GM19395 (cell line): ENCODE measurements at regions not wholly inside any gene's neighbourhood (a gene's known extent, or its start where the extent isn't known, plus 50 kb on each side); places are given as distances from the start of the nearest gene placed in this dataset.

ENCODE experiments used
- ATAC-seq: cut with Tn5 transposase; IDR thresholded peaks from one replicate; pipeline ENCODE4 v1.9.1; 2021; ENCODE audit warnings: mild to moderate bottlenecking, moderate library complexity; ENCODE audit not compliant: unreplicated experiment

- ATAC-seq = no peak
These were observed 655.9 kb upstream of the SOX11 start for GRCh38 chr2:5036256-5036655.

- no peak for ATAC-seq
These were observed 652.8 kb upstream of the SOX11 start for GRCh38 chr2:5039241-5039975.

GRCh38 chr2:5040571-5040970 lies 651.6 kb upstream of the SOX11 start:
- no peak for ATAC-seq

GRCh38 chr2:5041501-5041900 lies 650.7 kb upstream of the SOX11 start:
- ATAC-seq = no peak

DNA sequence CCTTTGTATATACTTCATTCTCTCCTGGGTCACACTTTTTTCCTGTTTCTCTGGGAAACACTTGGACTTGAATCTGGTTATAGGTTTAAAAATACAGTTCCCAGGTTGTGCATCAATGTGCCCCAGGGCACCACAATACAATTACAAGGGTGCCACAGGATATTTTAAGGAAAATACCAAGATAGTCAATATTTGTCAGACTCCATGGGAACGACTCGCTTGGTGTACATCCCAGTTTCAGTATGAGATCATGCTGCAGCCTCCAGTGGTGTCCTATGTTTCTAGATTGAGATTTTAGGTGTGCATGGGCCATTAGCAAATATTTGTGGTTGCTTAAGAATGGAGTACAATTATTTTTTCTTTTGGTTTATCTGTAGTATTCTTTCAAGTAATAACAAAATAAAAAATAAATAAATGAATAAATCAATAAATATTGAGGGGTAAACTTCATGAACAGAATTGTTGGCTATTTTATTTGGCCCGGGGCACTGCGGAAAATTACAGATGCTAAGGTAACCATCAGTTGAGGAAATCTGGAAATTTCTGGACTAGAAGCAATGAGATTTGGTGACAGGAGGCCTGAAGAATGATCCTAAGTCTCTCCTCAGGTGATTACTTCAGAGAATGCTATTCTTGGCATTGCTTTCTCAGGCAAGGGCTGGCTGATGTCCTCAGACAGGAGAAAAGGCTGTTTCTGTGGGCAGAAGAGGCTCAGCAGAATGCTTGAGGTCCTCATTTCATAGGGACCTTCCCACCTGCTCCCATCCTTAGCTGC lies 649.3 kb upstream of the SOX11 start:
- ATAC-seq = no peak

DNA sequence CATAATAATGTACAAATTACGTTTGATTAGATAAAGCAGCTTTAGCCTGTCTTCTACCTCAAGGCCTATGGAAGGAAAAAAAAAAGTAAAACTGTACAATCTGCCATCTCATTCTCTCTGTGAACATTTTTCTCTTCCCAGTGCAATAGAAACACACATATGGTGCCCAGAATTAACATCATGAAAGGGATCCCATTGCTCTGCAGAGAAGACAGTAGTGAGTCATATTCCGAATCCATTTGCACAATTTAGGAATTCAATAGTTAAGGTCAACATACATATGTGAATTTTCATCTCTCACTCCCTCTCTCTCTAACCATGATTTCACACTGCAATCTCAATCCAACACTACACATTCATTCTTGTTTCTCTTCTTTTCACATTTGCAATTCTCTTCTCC lies 640.9 kb upstream of the SOX11 start:
- ATAC-seq = no peak

DNA sequence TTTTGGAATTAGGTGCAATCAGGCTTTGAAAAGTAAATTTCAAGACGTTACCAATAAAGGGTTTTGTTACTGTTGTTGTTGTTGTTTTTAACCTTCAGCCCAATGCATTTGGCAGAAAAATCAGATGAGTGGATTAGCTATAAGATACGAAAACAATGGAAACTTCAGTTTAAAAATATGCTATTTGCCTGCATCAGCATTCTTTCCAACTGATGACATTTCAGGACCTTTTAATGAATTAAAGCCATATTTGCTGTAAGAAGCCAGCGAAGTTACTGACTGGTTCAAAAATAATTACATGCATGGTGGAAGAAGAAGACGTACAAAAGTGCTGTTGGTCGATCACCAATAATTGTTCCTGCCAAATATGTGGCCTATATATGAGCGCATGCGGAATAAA lies 639.3 kb upstream of the SOX11 start:
- no peak for ATAC-seq

GRCh38 chr2:5057891-5058351 lies 634.3 kb upstream of the SOX11 start:
- ATAC-seq = no peak

DNA sequence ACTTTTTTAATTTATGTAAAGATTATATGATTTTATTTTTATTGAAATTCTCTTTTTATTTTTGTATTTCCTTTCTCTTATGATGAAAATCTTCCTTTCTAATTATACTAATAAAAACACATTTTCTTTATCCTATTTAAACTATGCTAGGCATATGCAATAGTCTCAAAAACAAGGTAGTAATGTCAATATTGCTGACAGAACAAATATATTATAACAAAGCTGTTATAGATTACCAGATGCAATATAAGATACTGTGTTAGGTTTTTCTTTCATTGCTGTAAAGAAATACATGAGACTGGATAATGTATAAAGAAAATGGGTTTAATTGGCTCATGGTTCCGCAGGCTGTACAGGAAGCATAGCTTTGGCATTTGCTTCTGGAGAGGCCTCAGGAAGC lies 631.2 kb upstream of the SOX11 start:
- no peak for ATAC-seq

DNA sequence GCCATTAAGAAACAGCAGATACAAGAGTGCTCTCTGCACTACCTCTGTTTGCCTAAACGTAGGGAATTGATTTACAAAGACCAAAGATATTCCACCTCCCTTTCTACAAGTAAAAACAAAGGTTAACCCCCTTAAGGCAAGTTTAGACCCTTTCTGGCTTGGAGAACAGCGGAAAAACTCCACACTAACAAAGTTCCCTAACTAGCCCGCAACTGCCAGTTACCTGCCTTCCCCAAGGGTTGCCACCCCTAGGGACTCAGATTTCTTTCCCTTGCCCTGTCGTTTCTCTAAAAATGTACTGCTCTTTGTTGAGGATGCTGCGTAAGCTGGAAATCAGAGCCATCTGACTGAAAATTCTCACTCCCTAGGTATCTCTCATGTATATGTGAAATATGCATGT lies 627.5 kb upstream of the SOX11 start:
- no peak for ATAC-seq

DNA sequence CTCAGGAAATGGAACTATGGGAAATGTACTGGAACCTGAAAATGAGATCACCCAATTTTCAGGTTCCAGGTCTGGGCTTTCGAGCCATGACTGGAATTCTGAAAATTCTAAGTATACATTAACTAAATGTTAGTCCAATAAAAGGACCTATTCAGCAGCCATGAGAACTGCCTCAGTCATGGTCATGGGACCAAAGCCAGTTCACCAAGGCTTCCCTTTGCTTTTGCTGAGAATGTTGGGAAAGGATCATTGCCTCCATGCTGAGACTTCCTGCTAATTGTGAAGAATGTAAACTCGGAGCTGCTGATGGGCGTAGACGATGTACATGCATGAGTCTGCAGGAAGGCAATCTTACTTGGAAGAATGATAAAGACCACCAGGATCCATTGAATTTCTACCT lies 624.4 kb upstream of the SOX11 start:
- ATAC-seq = no peak

GRCh38 chr2:5070257-5070656 lies 621.9 kb upstream of the SOX11 start:
- no peak for ATAC-seq

DNA sequence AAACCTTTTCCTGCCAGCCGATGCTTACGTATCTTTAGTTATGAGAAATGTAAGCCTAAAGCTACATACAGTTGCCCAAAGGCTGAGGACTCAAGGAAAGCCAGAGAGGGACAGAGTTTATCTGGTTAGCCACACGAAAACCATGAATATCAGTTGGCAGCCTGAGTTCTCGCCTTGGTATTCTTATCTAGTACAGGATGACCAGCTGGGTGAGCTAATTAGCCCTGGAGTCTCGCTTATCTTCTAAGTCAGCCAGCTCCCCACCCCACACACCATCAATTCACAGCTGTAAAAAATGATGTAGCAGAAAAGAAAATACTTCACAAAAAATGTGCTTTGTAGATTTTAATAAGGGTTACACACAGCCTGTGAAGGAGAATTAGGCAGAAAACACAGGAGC lies 617.5 kb upstream of the SOX11 start:
- no peak for ATAC-seq

DNA sequence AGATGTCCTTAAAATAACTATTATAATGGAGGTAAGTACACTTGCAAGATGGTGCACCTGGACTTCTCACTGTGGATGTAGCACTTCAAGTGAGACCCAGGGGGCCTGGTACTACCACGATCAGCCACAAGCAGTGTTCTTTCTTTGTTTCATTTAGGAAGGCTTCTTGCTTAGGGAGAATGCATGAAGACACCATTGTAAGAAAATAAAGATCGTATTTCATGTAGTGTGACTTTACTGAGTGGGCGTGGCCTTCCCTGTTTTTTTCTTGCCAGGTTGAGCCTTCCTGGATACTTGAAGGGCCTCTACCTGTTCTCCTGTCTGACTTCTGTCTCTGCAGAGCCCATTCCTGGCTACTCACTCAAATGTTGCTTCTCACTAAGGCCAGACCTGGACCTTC lies 615.6 kb upstream of the SOX11 start:
- ATAC-seq = no peak

- no peak for ATAC-seq
These were observed 614.6 kb upstream of the SOX11 start for GRCh38 chr2:5077479-5078089.

DNA sequence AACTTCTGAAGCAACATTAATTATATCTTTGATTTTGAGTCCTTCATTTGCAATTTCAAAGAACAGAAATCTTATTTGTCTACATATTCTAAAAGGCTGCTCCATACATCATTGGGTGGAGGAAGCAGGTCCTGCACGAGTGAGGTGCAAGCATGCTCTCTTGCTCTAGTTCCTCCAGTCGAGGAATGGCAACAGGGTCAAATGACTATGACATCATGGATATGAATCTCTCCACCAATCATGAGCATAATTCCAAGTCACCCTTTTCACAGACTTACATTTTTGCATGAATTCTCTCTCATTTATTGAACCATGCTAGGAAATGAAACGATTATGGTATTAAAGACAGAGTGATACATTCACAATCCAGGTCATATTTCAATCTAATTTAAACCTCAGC lies 608.8 kb upstream of the SOX11 start:
- no peak for ATAC-seq

- no peak for ATAC-seq
These were observed 602.8 kb upstream of the SOX11 start for GRCh38 chr2:5089409-5089808.

DNA sequence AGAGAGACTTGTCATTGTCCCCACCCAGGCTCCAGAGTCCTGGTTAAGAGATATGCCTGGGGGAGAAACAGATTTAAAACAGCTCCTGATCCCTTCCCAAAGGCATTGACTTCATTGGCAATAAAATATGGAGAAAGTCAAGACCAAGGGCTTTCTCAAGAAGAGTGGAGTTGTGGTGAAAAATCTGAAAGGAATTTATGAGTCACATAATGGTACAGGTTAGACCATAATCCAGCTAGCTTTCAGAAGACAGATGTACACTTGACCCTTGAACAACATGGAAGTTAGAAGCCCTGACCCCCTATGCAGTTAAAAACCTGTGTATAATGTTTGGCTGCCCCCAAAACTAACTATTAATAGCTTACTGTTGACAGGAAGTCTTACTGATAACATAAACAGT lies 599.1 kb upstream of the SOX11 start:
- ATAC-seq = no peak

GRCh38 chr2:5093518-5093917 lies 598.7 kb upstream of the SOX11 start:
- ATAC-seq = no peak

DNA sequence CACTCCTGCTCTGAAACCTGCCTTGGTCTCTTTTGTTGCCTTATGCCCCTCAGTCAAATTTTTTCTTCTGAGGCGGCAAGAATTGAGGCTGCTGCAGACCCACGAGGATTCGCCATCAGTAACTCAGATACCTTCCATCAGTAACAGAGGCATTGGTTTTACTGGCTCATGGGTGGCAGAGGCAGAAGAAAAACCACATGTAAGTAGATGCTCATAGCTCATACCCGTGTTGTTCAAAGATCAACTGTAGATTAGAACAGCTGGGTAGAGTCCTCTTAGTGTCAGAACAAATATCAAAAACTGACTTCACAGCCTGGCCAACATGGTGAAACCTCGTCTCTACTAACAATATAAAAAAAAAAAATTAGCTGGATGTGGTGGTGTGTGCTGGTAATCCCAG lies 598.0 kb upstream of the SOX11 start:
- no peak for ATAC-seq

GRCh38 chr2:5098286-5098685 lies 593.9 kb upstream of the SOX11 start:
- ATAC-seq = no peak

DNA sequence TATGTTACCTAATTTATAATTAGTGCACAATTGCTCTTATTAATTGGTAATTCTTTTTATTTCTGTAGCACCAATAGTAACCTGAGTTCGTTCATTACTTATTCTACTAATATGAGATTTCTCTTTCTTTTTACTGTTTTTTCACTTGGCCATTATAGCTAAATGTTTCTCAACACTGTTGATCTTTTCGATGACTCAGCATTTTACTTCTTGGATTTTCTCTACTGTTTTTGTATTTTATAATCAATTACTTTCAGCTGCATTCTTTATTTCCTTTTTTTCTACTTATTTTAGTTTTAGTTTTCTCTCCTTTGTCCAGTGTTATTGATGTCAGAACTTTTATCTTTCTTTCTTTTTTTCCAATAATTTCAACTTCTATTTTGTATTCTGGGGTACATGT lies 589.4 kb upstream of the SOX11 start:
- ATAC-seq = no peak
